Astrocyte (in vitro differentiated cells and primary cell): ENCODE measurements at regions not wholly inside any gene's neighbourhood (a gene's known extent, or its start where the extent isn't known, plus 50 kb on each side); places are given as distances from the start of the nearest gene placed in this dataset.

Experiments
- DNase-seq: peaks from one replicate; pipeline ENCODE4 v3.0.0-alpha.2; 2010; ENCODE audit warnings: low read depth
- FAIRE-seq: peaks from 2 replicates; lab custom pipeline; 2011; peaks lifted over from hg19 to GRCh38; lab: Jason Lieb, UNC
- H2AFZ ChIP-seq: 2 replicates; pipeline ENCODE4 v1.6.0; 2012; ENCODE audit warnings: low read depth, low read length, inconsistent platforms
- H3K27ac ChIP-seq: 2 replicates; pipeline ENCODE4 v1.5.1; 2011; ENCODE audit warnings: low read depth, low read length, inconsistent platforms
- H3K27me3 ChIP-seq: 2 replicates; pipeline ENCODE4 v1.6.0; 2011; ENCODE audit warnings: low read length, inconsistent platforms; ENCODE audit not compliant: insufficient read depth
- H3K36me3 ChIP-seq: 2 replicates; pipeline ENCODE4 v1.5.1; 2011; ENCODE audit warnings: low read length, inconsistent platforms; ENCODE audit not compliant: insufficient read depth
- H3K4me1 ChIP-seq: 2 replicates; pipeline ENCODE4 v1.5.1; 2011; ENCODE audit warnings: low read length, inconsistent platforms; ENCODE audit not compliant: insufficient read depth
- H3K4me2 ChIP-seq: 2 replicates; pipeline ENCODE4 v1.6.0; 2012; ENCODE audit warnings: low read length, inconsistent platforms
- H3K4me3 ChIP-seq: 2 replicates; pipeline ENCODE4 v1.5.1; 2011; ENCODE audit warnings: low read depth, mild to moderate bottlenecking, low read length, inconsistent platforms; ENCODE audit not compliant: insufficient read depth
- H3K79me2 ChIP-seq: 2 replicates; pipeline ENCODE4 v1.6.0; 2012; ENCODE audit warnings: mild to moderate bottlenecking, low read length, inconsistent platforms; ENCODE audit not compliant: insufficient read depth
- H3K9ac ChIP-seq: 2 replicates; pipeline ENCODE4 v1.6.0; 2012; ENCODE audit warnings: mild to moderate bottlenecking, low read length, inconsistent platforms
- H3K9me3 ChIP-seq: 2 replicates; pipeline ENCODE4 v1.5.1; 2012; ENCODE audit warnings: low read depth, mild to moderate bottlenecking, low read length, inconsistent platforms; ENCODE audit not compliant: insufficient read depth
- H4K20me1 ChIP-seq: 2 replicates; pipeline ENCODE4 v1.6.0; 2012; ENCODE audit warnings: low read length, inconsistent platforms; ENCODE audit not compliant: insufficient read depth
- H3K27ac Mint-ChIP-seq: one replicate; pipeline ENCODE4 v1.8.0; 2021; ENCODE audit warnings: mild to moderate bottlenecking, mixed read lengths; ENCODE audit not compliant: unreplicated experiment
- H3K27me3 Mint-ChIP-seq: one replicate; pipeline ENCODE4 v1.8.0; 2021; ENCODE audit warnings: low read depth, mixed read lengths; ENCODE audit not compliant: unreplicated experiment
- H3K36me3 Mint-ChIP-seq: one replicate; pipeline ENCODE4 v1.8.0; 2021; ENCODE audit warnings: low read depth, mixed read lengths; ENCODE audit not compliant: unreplicated experiment
- H3K4me1 Mint-ChIP-seq: one replicate; pipeline ENCODE4 v1.8.0; 2021; ENCODE audit warnings: low read depth, mixed read lengths; ENCODE audit not compliant: unreplicated experiment
- H3K4me3 Mint-ChIP-seq: one replicate; pipeline ENCODE4 v1.8.0; 2021; ENCODE audit warnings: mild to moderate bottlenecking, moderate library complexity, mixed read lengths; ENCODE audit not compliant: unreplicated experiment
- H3K9me3 Mint-ChIP-seq: one replicate; pipeline ENCODE4 v1.8.0; 2021; ENCODE audit warnings: mild to moderate bottlenecking, mixed read lengths; ENCODE audit not compliant: unreplicated experiment
- EZH2 ChIP-seq: IDR thresholded peaks from 2 replicates; pipeline ENCODE4 v1.6.1; 2012; ENCODE audit warnings: mild to moderate bottlenecking, low read length, inconsistent platforms; ENCODE audit not compliant: insufficient read depth
- TF ChIP-seq, protein P1 (sequence below): IDR thresholded peaks from 2 replicates; pipeline ENCODE4 v1.5.1; 2011; ENCODE audit warnings: low read depth, mild to moderate bottlenecking, inconsistent platforms, low read length, moderate library complexity; ENCODE audit not compliant: insufficient read depth

DNA sequence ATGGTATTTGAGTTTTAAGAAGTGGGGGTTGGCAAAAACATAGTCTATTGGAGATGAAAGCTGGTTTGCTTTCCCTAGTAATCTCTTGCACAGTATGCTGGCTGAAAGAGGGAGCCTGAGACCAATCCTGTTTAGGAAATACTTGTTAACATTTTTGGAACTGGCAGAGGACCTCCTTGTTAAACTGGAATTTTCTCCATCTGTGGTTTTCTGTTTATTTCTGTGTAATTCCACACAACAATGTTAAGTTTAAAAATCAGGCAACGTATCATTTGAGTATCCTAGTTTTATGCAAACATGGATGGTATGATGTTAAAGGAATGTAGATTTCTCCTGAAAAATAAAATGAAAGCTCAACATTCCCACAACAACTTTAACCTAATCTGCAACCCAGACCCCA is 536.0 kb upstream of the TBL1XR1 start:
- Histone ChIP-seq H2AFZ (no peak overlapping the region), H3K36me3 (no peaks in the 10 kb centered on the region), H3K79me2 (no peaks in the 10 kb centered on the region), H3K9ac (no peak overlapping the region), H3K9me3 (no peaks in the 10 kb centered on the region), H3K27me3 (no peaks in the 10 kb centered on the region), H4K20me1 (no peaks in the 10 kb centered on the region), H3K27ac (no peak overlapping the region), H3K4me3 (no peak overlapping the region), H3K4me2 (no peak overlapping the region), H3K4me1 (peaks cover 7% of the 10 kb centered on the region)
- Mint-ChIP-seq H3K4me1 (peaks cover 17% of the 10 kb centered on the region), H3K27ac (no peak overlapping the region), H3K27me3 (no peaks in the 10 kb centered on the region), H3K36me3 (no peaks in the 10 kb centered on the region), H3K9me3 (peaks cover 2% of the 10 kb centered on the region), H3K4me3 (no peak overlapping the region)
- TF ChIP-seq EZH2: no peak
- TF ChIP-seq, protein P1, sequence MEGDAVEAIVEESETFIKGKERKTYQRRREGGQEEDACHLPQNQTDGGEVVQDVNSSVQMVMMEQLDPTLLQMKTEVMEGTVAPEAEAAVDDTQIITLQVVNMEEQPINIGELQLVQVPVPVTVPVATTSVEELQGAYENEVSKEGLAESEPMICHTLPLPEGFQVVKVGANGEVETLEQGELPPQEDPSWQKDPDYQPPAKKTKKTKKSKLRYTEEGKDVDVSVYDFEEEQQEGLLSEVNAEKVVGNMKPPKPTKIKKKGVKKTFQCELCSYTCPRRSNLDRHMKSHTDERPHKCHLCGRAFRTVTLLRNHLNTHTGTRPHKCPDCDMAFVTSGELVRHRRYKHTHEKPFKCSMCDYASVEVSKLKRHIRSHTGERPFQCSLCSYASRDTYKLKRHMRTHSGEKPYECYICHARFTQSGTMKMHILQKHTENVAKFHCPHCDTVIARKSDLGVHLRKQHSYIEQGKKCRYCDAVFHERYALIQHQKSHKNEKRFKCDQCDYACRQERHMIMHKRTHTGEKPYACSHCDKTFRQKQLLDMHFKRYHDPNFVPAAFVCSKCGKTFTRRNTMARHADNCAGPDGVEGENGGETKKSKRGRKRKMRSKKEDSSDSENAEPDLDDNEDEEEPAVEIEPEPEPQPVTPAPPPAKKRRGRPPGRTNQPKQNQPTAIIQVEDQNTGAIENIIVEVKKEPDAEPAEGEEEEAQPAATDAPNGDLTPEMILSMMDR: no peak
- DNase-seq (no peak), FAIRE-seq (peak; percentile 50)

DNA sequence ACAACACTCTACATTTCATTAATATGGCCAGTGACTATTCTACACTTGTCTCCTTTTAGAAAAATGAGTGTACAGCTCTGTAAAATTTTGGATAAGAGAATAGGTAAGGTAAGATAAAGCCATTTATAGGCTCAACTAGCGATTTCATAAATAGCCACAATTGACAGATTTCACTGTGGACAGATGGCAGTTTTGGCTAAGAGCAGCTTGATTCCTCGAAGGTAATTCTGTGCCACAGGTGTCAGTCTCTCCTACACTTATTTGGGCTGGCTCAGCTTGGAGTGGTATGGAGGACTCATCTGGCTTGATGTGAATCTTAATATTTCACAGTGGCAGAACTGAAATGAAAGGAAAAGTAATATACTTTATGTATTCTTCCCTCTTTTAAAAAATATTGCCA is 536.7 kb upstream of the TBL1XR1 start:
- Histone ChIP-seq H3K9me3 (no peaks in the 10 kb centered on the region), H3K4me2 (no peak overlapping the region), H3K4me1 (peaks cover 7% of the 10 kb centered on the region), H2AFZ (no peak overlapping the region), H3K4me3 (no peak overlapping the region), H3K36me3 (no peaks in the 10 kb centered on the region), H3K79me2 (no peaks in the 10 kb centered on the region), H4K20me1 (no peaks in the 10 kb centered on the region), H3K27me3 (no peaks in the 10 kb centered on the region), H3K9ac (no peak overlapping the region), H3K27ac (no peak overlapping the region)
- no peaks in the 10 kb centered on the region for H3K36me3 Mint-ChIP-seq
- DNase-seq (no peak), FAIRE-seq (no peak)
- no peaks in the 10 kb centered on the region for H3K27me3 Mint-ChIP-seq
- H3K4me1 Mint-ChIP-seq: peaks cover 17% of the 10 kb centered on the region
- H3K9me3 Mint-ChIP-seq: peaks cover 3% of the 10 kb centered on the region
- no peak overlapping the region for H3K4me3 Mint-ChIP-seq
- TF ChIP-seq, protein P1: no peak
- TF ChIP-seq EZH2: no peak
- no peak overlapping the region for H3K27ac Mint-ChIP-seq

DNA sequence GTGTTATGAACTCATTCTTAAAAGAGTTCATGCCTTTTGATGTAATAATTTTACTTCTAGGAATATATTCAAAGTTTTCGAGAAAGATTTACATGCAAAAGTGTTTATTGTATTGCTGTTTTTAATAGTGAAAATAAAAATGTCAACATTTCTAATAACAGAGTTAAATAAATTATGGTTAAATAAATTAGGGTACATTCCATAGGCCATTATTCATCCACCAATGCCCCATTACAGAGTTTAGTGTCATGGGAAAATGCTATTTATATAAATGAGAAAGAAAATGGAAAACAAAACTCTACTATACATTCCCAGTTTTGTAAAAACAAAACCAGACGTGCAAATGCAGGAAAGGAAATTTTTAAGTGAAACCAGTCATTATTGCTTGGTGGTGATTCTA is 538.1 kb upstream of the TBL1XR1 start:
- peaks cover 16% of the 10 kb centered on the region for H3K4me1 Mint-ChIP-seq
- no peak for FAIRE-seq
- Histone ChIP-seq H4K20me1 (no peaks in the 10 kb centered on the region), H3K27ac (no peak overlapping the region), H3K4me1 (peaks cover 7% of the 10 kb centered on the region), H3K79me2 (no peaks in the 10 kb centered on the region), H3K4me2 (no peak overlapping the region), H3K4me3 (no peak overlapping the region), H3K9me3 (no peaks in the 10 kb centered on the region), H3K36me3 (no peaks in the 10 kb centered on the region), H3K27me3 (no peaks in the 10 kb centered on the region), H2AFZ (no peak overlapping the region), H3K9ac (no peak overlapping the region)
- no peaks in the 10 kb centered on the region for H3K36me3 Mint-ChIP-seq
- no peak overlapping the region for H3K27ac Mint-ChIP-seq
- no peak for TF ChIP-seq EZH2
- TF ChIP-seq, protein P1: no peak
- DNase-seq: no peak
- H3K9me3 Mint-ChIP-seq: peaks cover 3% of the 10 kb centered on the region
- H3K27me3 Mint-ChIP-seq: no peaks in the 10 kb centered on the region
- H3K4me3 Mint-ChIP-seq: no peak overlapping the region
